ENCODE measurements at regions not wholly inside any gene's neighbourhood (a gene's known extent, or its start where the extent isn't known, plus 50 kb on each side); places are given as distances from the start of the nearest gene placed in this dataset.
"Not testable (repeated sequence)": the region's sequence is repeated elsewhere in the genome, so short reads cannot be mapped to it uniquely, and the experiment has no call there.

DNA sequence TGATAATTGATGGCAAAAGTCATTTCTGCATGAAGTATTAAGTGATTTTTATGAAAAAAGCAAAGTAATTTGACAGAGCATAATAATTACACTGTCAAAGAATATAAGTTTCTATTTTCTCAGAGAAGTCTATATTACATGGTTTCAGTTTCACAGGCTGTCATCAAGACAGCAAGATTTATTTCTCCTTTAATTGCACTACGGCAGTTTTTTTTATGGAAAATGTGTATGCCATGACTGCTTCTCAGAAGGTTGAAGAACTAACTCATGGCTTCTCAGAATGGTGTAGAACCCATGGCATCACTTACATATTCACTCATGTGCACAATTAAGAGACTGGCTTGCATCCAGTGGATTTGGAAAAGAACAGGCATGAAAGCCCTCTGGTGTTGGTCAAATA lies 870.3 kb upstream of the SORCS1 start:
- Histone ChIP-seq H3K9ac (ENCODE audit: low read length) (no peak overlapping the region), H3F3A (ENCODE audit: low read length, unreplicated experiment) (no peaks in the 10 kb centered on the region), H3K4me3 (ENCODE audit: low read length) (no peak overlapping the region), H2AFZ (ENCODE audit: low read length) (no peak overlapping the region), H3K9me2 (replicated peaks; ENCODE audit: low read length) (no peaks in the 10 kb centered on the region), H3K27ac (ENCODE audit: low read length) (no peak overlapping the region), H3K4me2 (ENCODE audit: low read length) (no peak overlapping the region), H3K79me2 (ENCODE audit: low read length) (no peaks in the 10 kb centered on the region), H4K20me1 (ENCODE audit: low read length) (no peaks in the 10 kb centered on the region), H3K4me1 (ENCODE audit: insufficient read depth, low read length) (no peaks in the 10 kb centered on the region), H3K27me3 (ENCODE audit: low read length) (no peaks in the 10 kb centered on the region), H3K9me3 (ENCODE audit: low read length) (no peaks in the 10 kb centered on the region), H3K36me3 (ENCODE audit: low read depth, low read length) (no peaks in the 10 kb centered on the region)
- no peak for ATAC-seq
- ChIA-PET CTCF (no interaction called here), POLR2A (ENCODE audit: unreplicated experiment) (no interaction called here)
- TF ChIP-seq EZH2 (IDR thresholded peaks at IDR 0.05; ENCODE audit: low read length, unreplicated experiment) (no peak), CTCF (conservative IDR thresholded peaks at IDR 0.05; ENCODE audit: low read depth, low read length) (no peak), EZH2phosphoT487 (IDR thresholded peaks at IDR 0.05; ENCODE audit: borderline replicate concordance, low read length) (no peak)
- no peak for DNase-seq
- intact Hi-C loops (cut with micrococcal nuclease) = no loop called here
- no TSS peak for BruUV-seq (replicated peaks)

DNA sequence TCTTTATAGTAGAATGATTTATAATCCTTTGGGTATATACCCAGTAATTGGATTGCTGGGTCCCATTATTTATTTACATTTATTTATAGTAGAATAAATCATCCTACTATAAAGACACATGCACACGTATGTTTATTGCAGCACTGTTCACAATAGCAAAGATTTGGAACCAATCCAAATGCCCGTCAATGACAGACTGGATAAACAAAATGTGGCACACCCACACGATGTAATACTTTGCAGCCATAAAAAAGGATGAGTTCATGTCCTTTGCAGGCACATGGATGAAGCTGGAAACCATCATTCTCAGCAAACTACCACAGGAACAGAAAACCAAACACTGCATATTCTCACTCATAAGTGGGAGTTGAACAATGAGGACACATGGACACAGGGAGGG lies 869.0 kb upstream of the SORCS1 start:
- H3K4me3 ChIP-seq (ENCODE audit: low read length); H3K9me3 ChIP-seq (ENCODE audit: low read length); H3F3A ChIP-seq (ENCODE audit: low read length, unreplicated experiment); H2AFZ ChIP-seq (ENCODE audit: low read length); H3K4me2 ChIP-seq (ENCODE audit: low read length); H3K27ac ChIP-seq (ENCODE audit: low read length); CTCF ChIA-PET; H3K9me2 ChIP-seq (replicated peaks; ENCODE audit: low read length); H3K36me3 ChIP-seq (ENCODE audit: low read depth, low read length); POLR2A ChIA-PET (ENCODE audit: unreplicated experiment); H3K27me3 ChIP-seq (ENCODE audit: low read length); intact Hi-C loops (cut with micrococcal nuclease); H3K4me1 ChIP-seq (ENCODE audit: insufficient read depth, low read length); ATAC-seq; BruUV-seq (replicated peaks); H4K20me1 ChIP-seq (ENCODE audit: low read length); H3K9ac ChIP-seq (ENCODE audit: low read length); H3K79me2 ChIP-seq (ENCODE audit: low read length): not testable (repeated sequence)
- DNase-seq = peak; percentile 45

GRCh38 chr10:108031505-108031904 lies 867.0 kb upstream of the SORCS1 start:
- Histone ChIP-seq H3F3A (ENCODE audit: low read length, unreplicated experiment) (no peaks in the 10 kb centered on the region), H3K9me3 (ENCODE audit: low read length) (no peaks in the 10 kb centered on the region), H3K4me2 (ENCODE audit: low read length) (no peak overlapping the region), H3K27me3 (ENCODE audit: low read length) (no peaks in the 10 kb centered on the region), H3K9ac (ENCODE audit: low read length) (no peak overlapping the region), H3K27ac (ENCODE audit: low read length) (no peak overlapping the region), H3K79me2 (ENCODE audit: low read length) (no peaks in the 10 kb centered on the region), H3K9me2 (replicated peaks; ENCODE audit: low read length) (no peaks in the 10 kb centered on the region), H3K36me3 (ENCODE audit: low read depth, low read length) (no peaks in the 10 kb centered on the region), H4K20me1 (ENCODE audit: low read length) (no peaks in the 10 kb centered on the region), H3K4me3 (ENCODE audit: low read length) (no peak overlapping the region), H2AFZ (ENCODE audit: low read length) (no peak overlapping the region), H3K4me1 (ENCODE audit: insufficient read depth, low read length) (no peaks in the 10 kb centered on the region)
- no peak for DNase-seq
- ATAC-seq = no peak
- CTCF ChIA-PET = no interaction called here
- TF ChIP-seq CTCF (conservative IDR thresholded peaks at IDR 0.05; ENCODE audit: low read depth, low read length) (no peak), EZH2phosphoT487 (IDR thresholded peaks at IDR 0.05; ENCODE audit: borderline replicate concordance, low read length) (no peak), EZH2 (IDR thresholded peaks at IDR 0.05; ENCODE audit: low read length, unreplicated experiment) (no peak)
- BruUV-seq (replicated peaks) = no TSS peak
- intact Hi-C loops (cut with micrococcal nuclease) = no loop called here
- POLR2A ChIA-PET (ENCODE audit: unreplicated experiment) = no interaction called here
